ENCODE measurements at regions not wholly inside any gene's neighbourhood (a gene's known extent, or its start where the extent isn't known, plus 50 kb on each side); places are given as distances from the start of the nearest gene placed in this dataset.

DNA sequence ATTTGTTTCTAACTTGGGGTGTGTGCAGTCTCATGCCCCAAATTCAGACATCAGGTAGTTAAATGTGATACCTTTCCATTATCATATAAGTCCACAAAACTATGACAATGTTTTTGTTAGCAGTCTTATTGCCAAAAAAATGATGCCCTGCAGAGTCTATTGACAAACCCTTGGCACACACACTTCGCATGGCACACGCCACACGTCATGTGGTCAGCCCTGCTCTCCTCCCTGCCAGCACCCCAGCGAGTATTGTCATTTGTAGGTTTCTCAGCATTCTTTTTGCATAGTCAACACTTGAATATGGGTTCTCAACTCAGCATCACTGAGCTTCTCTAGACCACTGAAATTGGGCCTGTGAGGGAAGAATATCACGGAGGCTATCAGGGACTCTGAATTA, 356.0 kb downstream of the INHBA start:
- no peaks in the 10 kb centered on the region for H3K27me3 ChIP-seq
- Mint-ChIP-seq H3K27me3 (ENCODE audit: insufficient read depth, low read depth) (no peaks in the 10 kb centered on the region), H3K27ac (no peak overlapping the region), H3K9me3 (no peaks in the 10 kb centered on the region), H3K36me3 (no peaks in the 10 kb centered on the region), H3K4me3 (no peak overlapping the region), H3K4me1 (no peaks in the 10 kb centered on the region)
- DNase-seq (ENCODE audit: low spot score), result no peak
- H2AFZ ChIP-seq (replicated peaks), result no peak overlapping the region
- H3K4me3 ChIP-seq, result no peak overlapping the region
- TF ChIP-seq EZH2phosphoT487 (IDR thresholded peaks at IDR 0.05) (no peak), EZH2 (IDR thresholded peaks at IDR 0.05) (no peak)
- TF ChIP-seq, protein P1, sequence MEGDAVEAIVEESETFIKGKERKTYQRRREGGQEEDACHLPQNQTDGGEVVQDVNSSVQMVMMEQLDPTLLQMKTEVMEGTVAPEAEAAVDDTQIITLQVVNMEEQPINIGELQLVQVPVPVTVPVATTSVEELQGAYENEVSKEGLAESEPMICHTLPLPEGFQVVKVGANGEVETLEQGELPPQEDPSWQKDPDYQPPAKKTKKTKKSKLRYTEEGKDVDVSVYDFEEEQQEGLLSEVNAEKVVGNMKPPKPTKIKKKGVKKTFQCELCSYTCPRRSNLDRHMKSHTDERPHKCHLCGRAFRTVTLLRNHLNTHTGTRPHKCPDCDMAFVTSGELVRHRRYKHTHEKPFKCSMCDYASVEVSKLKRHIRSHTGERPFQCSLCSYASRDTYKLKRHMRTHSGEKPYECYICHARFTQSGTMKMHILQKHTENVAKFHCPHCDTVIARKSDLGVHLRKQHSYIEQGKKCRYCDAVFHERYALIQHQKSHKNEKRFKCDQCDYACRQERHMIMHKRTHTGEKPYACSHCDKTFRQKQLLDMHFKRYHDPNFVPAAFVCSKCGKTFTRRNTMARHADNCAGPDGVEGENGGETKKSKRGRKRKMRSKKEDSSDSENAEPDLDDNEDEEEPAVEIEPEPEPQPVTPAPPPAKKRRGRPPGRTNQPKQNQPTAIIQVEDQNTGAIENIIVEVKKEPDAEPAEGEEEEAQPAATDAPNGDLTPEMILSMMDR (IDR thresholded peaks at IDR 0.05), result no peak
- H3K4me2 ChIP-seq, result no peak overlapping the region
- no peaks in the 10 kb centered on the region for H3K36me3 ChIP-seq
- H3K79me2 ChIP-seq (ENCODE audit: low read depth), result no peaks in the 10 kb centered on the region
- no peaks in the 10 kb centered on the region for H3K9me3 ChIP-seq (ENCODE audit: low read depth)
- H3F3A ChIP-seq (ENCODE audit: low read depth), result no peaks in the 10 kb centered on the region
- H3K9ac ChIP-seq, result no peak overlapping the region
- H3K4me1 ChIP-seq, result no peaks in the 10 kb centered on the region
- no peaks in the 10 kb centered on the region for H4K20me1 ChIP-seq (ENCODE audit: low read depth)
- no peak overlapping the region for H3K27ac ChIP-seq

DNA sequence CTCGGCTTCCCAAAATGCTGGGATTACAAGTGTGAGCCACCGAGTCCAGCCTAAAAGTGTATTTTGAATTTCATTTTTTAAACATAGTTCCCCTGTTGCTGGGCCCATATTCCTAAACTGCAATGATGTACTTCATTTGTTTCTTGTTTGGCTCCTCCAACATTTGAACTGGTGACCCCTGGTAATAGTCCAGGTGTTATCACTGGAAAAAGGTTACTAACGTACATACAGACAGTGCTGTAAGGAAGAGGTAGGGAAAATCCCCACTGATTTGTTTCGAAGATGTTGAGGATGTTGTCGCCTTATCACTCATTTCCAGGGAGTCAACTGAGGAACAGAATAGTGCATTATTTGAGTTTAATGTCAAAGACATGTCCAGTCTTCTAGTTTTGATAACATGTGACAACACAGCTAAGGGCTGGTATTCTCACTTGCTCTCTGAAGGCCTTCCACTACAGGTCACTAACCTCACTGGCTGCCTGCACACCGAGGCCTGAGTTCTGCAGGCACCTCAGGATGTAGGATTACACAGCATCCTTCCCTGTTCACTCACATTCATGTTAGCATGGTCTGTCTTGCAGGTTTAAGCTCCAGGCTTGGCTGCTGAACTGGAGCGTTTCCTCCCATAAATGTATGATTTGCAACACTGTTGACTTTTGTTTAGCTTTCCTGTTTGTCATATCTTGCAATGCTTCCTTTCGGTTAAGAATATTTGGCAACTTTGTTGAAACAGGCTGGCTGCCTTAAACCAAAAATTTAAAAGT, 362.8 kb downstream of the INHBA start:
- Mint-ChIP-seq H3K9me3 (no peaks in the 10 kb centered on the region), H3K27ac (no peak overlapping the region), H3K27me3 (ENCODE audit: insufficient read depth, low read depth) (peaks cover 2% of the 10 kb centered on the region), H3K4me1 (no peaks in the 10 kb centered on the region), H3K4me3 (no peak overlapping the region), H3K36me3 (no peaks in the 10 kb centered on the region)
- Histone ChIP-seq H3K9ac (no peak overlapping the region), H4K20me1 (ENCODE audit: low read depth) (no peaks in the 10 kb centered on the region), H3K9me3 (ENCODE audit: low read depth) (no peaks in the 10 kb centered on the region), H3K27me3 (no peaks in the 10 kb centered on the region), H3K79me2 (ENCODE audit: low read depth) (no peaks in the 10 kb centered on the region), H3K4me3 (no peak overlapping the region), H3K27ac (no peak overlapping the region), H3K4me2 (no peak overlapping the region), H3K36me3 (no peaks in the 10 kb centered on the region), H3F3A (ENCODE audit: low read depth) (no peaks in the 10 kb centered on the region), H2AFZ (replicated peaks) (no peak overlapping the region), H3K4me1 (no peaks in the 10 kb centered on the region)
- TF ChIP-seq, protein P1 (IDR thresholded peaks at IDR 0.05), result no peak
- no peak for TF ChIP-seq EZH2phosphoT487 (IDR thresholded peaks at IDR 0.05)
- TF ChIP-seq EZH2 (IDR thresholded peaks at IDR 0.05), result no peak
- DNase-seq (ENCODE audit: low spot score), result no peak

DNA sequence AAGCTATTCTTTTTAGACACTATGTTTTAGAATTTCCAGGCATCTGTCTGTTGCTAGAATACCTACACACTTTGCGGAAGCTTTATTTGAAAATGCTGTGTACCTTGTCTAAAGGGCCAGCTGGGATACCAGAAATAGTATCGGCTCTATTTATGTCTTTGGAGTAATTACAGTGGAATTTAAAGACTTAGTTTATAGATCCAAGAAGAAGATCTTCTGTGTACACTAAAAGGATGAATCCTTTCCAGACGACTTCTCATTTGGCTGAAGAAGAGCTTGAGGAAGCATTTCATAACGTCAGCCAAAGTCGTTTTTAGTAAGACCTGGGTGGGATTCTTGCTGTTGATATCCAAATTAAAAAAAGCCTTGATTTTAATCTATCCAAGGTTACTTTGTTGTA, 365.9 kb downstream of the INHBA start:
- Histone ChIP-seq H4K20me1 (ENCODE audit: low read depth) (no peaks in the 10 kb centered on the region), H3K36me3 (no peaks in the 10 kb centered on the region), H3K4me1 (no peaks in the 10 kb centered on the region), H3K9me3 (ENCODE audit: low read depth) (no peaks in the 10 kb centered on the region), H3K79me2 (ENCODE audit: low read depth) (no peaks in the 10 kb centered on the region), H3K4me3 (no peak overlapping the region), H3K27ac (no peak overlapping the region), H3K27me3 (no peaks in the 10 kb centered on the region), H3F3A (ENCODE audit: low read depth) (no peaks in the 10 kb centered on the region), H2AFZ (replicated peaks) (no peak overlapping the region), H3K9ac (no peak overlapping the region), H3K4me2 (no peak overlapping the region)
- Mint-ChIP-seq H3K27ac (no peak overlapping the region), H3K36me3 (no peaks in the 10 kb centered on the region), H3K9me3 (no peaks in the 10 kb centered on the region), H3K4me3 (no peak overlapping the region), H3K27me3 (ENCODE audit: insufficient read depth, low read depth) (peaks cover 2% of the 10 kb centered on the region), H3K4me1 (no peaks in the 10 kb centered on the region)
- TF ChIP-seq EZH2phosphoT487 (IDR thresholded peaks at IDR 0.05) (no peak), EZH2 (IDR thresholded peaks at IDR 0.05) (no peak)
- TF ChIP-seq, protein P1 (IDR thresholded peaks at IDR 0.05), result no peak
- no peak for DNase-seq (ENCODE audit: low spot score)

Measured in neural progenitor cell (in vitro differentiated cells).